ENCODE measurements at regions not wholly inside any gene's neighbourhood (a gene's known extent, or its start where the extent isn't known, plus 50 kb on each side); places are given as distances from the start of the nearest gene placed in this dataset.

DNA sequence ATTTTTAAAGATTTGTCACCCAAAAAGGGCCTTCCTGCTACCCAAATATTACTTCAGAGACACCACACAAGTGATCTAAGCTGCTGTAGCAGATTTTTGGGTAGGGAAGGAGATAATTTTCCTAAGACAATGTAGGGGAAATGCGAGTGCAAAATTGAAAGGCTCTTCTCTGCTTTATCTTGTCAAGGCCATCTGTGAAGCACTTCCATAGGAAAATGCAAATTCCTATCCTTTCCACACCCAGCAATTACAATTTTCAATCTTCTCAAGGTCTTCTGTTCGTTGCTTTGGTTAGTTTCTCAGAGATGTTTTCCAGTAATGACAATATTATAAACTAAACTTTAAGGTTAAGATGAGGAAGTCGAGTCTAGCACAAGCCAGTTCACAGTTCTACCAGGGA is 53.4 kb downstream of the HDGFL1 start:
- TF ChIP-seq, protein P1, sequence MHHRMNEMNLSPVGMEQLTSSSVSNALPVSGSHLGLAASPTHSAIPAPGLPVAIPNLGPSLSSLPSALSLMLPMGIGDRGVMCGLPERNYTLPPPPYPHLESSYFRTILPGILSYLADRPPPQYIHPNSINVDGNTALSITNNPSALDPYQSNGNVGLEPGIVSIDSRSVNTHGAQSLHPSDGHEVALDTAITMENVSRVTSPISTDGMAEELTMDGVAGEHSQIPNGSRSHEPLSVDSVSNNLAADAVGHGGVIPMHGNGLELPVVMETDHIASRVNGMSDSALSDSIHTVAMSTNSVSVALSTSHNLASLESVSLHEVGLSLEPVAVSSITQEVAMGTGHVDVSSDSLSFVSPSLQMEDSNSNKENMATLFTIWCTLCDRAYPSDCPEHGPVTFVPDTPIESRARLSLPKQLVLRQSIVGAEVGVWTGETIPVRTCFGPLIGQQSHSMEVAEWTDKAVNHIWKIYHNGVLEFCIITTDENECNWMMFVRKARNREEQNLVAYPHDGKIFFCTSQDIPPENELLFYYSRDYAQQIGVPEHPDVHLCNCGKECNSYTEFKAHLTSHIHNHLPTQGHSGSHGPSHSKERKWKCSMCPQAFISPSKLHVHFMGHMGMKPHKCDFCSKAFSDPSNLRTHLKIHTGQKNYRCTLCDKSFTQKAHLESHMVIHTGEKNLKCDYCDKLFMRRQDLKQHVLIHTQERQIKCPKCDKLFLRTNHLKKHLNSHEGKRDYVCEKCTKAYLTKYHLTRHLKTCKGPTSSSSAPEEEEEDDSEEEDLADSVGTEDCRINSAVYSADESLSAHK (tag by site-specific recombination; IDR thresholded peaks at IDR 0.05) = no peak
- TF ChIP-seq ZNF585B (tag by site-specific recombination; IDR thresholded peaks at IDR 0.05) (no peak), ZNF548 (tag by site-specific recombination; IDR thresholded peaks at IDR 0.05) (no peak), ZNF302 (tag by site-specific recombination; IDR thresholded peaks at IDR 0.05; ENCODE audit: low read depth) (no peak), ZIC2 (tag by site-specific recombination; IDR thresholded peaks at IDR 0.05) (no peak), GLIS1 (tag by site-specific recombination; IDR thresholded peaks at IDR 0.05) (no peak), ZFP3 (tag by site-specific recombination; IDR thresholded peaks at IDR 0.05; ENCODE audit: low read depth) (no peak), HOXA7 (CRISPR knock-in tag; IDR thresholded peaks at IDR 0.05; ENCODE audit: borderline replicate concordance) (no peak), ZNF416 (tag by site-specific recombination; IDR thresholded peaks at IDR 0.05) (no peak), ZNF514 (tag by site-specific recombination; IDR thresholded peaks at IDR 0.05) (no peak), ZNF473 (tag by site-specific recombination; IDR thresholded peaks at IDR 0.05) (no peak), SP2 (tag by site-specific recombination; IDR thresholded peaks at IDR 0.05) (no peak), ZNF114 (tag by site-specific recombination; IDR thresholded peaks at IDR 0.05) (no peak)
- TF ChIP-seq, protein P2, sequence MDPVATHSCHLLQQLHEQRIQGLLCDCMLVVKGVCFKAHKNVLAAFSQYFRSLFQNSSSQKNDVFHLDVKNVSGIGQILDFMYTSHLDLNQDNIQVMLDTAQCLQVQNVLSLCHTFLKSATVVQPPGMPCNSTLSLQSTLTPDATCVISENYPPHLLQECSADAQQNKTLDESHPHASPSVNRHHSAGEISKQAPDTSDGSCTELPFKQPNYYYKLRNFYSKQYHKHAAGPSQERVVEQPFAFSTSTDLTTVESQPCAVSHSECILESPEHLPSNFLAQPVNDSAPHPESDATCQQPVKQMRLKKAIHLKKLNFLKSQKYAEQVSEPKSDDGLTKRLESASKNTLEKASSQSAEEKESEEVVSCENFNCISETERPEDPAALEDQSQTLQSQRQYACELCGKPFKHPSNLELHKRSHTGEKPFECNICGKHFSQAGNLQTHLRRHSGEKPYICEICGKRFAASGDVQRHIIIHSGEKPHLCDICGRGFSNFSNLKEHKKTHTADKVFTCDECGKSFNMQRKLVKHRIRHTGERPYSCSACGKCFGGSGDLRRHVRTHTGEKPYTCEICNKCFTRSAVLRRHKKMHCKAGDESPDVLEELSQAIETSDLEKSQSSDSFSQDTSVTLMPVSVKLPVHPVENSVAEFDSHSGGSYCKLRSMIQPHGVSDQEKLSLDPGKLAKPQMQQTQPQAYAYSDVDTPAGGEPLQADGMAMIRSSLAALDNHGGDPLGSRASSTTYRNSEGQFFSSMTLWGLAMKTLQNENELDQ (tag by site-specific recombination; IDR thresholded peaks at IDR 0.05; ENCODE audit: low read depth) = no peak
- TF ChIP-seq, protein P3, sequence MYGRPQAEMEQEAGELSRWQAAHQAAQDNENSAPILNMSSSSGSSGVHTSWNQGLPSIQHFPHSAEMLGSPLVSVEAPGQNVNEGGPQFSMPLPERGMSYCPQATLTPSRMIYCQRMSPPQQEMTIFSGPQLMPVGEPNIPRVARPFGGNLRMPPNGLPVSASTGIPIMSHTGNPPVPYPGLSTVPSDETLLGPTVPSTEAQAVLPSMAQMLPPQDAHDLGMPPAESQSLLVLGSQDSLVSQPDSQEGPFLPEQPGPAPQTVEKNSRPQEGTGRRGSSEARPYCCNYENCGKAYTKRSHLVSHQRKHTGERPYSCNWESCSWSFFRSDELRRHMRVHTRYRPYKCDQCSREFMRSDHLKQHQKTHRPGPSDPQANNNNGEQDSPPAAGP (tag by site-specific recombination; IDR thresholded peaks at IDR 0.05) = no peak
- TF ChIP-seq, protein P4, sequence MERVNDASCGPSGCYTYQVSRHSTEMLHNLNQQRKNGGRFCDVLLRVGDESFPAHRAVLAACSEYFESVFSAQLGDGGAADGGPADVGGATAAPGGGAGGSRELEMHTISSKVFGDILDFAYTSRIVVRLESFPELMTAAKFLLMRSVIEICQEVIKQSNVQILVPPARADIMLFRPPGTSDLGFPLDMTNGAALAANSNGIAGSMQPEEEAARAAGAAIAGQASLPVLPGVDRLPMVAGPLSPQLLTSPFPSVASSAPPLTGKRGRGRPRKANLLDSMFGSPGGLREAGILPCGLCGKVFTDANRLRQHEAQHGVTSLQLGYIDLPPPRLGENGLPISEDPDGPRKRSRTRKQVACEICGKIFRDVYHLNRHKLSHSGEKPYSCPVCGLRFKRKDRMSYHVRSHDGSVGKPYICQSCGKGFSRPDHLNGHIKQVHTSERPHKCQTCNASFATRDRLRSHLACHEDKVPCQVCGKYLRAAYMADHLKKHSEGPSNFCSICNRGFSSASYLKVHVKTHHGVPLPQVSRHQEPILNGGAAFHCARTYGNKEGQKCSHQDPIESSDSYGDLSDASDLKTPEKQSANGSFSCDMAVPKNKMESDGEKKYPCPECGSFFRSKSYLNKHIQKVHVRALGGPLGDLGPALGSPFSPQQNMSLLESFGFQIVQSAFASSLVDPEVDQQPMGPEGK (tag by site-specific recombination; IDR thresholded peaks at IDR 0.05) = no peak
- TF ChIP-seq, protein P5, sequence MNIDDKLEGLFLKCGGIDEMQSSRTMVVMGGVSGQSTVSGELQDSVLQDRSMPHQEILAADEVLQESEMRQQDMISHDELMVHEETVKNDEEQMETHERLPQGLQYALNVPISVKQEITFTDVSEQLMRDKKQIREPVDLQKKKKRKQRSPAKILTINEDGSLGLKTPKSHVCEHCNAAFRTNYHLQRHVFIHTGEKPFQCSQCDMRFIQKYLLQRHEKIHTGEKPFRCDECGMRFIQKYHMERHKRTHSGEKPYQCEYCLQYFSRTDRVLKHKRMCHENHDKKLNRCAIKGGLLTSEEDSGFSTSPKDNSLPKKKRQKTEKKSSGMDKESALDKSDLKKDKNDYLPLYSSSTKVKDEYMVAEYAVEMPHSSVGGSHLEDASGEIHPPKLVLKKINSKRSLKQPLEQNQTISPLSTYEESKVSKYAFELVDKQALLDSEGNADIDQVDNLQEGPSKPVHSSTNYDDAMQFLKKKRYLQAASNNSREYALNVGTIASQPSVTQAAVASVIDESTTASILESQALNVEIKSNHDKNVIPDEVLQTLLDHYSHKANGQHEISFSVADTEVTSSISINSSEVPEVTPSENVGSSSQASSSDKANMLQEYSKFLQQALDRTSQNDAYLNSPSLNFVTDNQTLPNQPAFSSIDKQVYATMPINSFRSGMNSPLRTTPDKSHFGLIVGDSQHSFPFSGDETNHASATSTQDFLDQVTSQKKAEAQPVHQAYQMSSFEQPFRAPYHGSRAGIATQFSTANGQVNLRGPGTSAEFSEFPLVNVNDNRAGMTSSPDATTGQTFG (tag by site-specific recombination; IDR thresholded peaks at IDR 0.05; ENCODE audit: borderline replicate concordance) = no peak
- ChIA-PET POLR2A (no interaction called here), CTCF (no interaction called here)
- H3K4me3 ChIP-seq (ENCODE audit: low read depth, low read length) = no peak overlapping the region
- H3K27ac ChIP-seq (ENCODE audit: extremely low read depth, low read depth, low read length) = no peak overlapping the region
- no peaks in the 10 kb centered on the region for H3K9me3 ChIP-seq (ENCODE audit: control insufficient read depth, insufficient read depth, low read depth, low read length)
- H3K36me3 ChIP-seq (ENCODE audit: control insufficient read depth in 2 of 2, insufficient read depth in 1 of 2, low read length in 2 of 2) = no peaks in the 10 kb centered on the region
- H3K4me1 ChIP-seq (ENCODE audit: control insufficient read depth, insufficient read depth, low read length) = no peaks in the 10 kb centered on the region
